ENCODE measurements at regions not wholly inside any gene's neighbourhood (a gene's known extent, or its start where the extent isn't known, plus 50 kb on each side); places are given as distances from the start of the nearest gene placed in this dataset.
"Not testable (repeated sequence)": the region's sequence is repeated elsewhere in the genome, so short reads cannot be mapped to it uniquely, and the experiment has no call there.

DNA sequence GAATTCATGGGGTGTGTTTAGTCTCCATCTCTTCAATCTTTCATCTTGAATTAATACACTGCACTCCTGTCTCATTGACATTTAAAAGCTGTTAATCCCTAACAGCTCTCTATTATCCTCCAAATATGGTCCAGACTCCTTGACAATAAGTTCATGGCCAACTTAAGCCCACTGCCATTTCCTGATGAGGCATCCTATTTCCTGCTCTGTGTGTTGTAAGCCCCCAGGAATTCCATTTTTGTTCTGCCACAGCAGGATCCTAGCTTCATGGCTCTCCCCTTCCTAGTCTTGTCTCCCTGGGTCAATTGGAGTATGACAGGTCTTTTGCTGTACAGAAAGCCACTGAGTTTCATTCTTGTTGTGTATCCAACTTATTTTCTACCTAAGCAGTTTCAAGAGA lies 218.8 kb downstream of the OTUD1 start:
- DNase-seq = no peak

DNA sequence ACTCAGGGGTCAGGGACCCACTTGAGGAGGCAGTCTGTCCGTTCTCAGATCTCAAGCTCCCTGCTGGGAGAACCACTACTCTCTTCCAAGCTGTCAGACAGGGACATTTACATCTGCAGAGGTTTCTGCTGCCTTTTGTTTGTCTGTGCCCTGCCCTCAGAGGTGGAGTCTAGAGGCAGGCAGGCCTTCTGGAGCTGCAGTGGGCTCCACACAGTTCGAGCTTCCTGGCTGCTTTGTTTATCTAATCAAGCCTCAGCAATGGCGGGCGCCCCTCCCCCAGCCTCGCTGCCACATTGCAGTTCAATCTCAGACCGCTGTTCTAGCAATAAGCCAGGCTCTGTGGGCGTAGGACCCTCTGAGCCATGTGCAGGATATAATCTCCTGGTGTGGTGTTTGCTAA lies 233.0 kb downstream of the OTUD1 start:
- not testable (repeated sequence) for DNase-seq

DNA sequence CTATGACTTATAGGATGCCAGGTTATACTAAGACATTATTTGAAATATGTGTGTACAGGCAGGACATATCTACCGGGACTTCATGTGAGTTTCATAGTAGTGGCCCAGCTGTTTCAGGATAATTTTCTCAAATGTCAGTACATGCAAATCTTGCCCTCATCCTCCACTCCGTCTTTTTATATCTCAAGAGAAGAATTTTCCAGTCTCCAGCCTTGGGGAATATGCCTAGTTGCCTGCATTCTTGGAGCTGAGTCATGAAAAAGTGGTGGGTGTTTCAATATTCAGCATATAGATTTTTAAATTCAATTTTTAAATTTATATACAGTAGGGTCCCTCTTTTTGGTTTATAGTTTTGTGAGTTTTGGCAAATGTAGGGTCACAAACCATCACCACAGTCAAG lies 236.7 kb downstream of the OTUD1 start:
- no peak for DNase-seq

DNA sequence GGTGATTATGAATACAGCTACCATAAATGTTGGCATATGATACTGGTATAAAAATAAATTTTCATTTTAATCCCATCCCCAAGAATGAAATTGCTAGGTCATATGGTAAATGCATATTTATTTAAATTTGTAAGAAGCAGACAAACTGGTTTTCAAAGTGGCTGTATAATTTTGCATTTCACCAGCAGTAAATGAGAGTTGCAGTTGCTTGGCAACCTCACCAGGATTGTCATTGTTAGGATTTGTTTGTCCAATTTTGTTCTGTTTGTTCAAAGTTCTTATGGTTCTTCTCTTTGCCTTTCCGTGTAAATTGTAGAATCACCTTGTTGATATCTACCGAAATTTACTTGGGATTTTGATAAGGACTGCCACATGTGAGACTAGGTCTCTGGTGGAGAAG lies 237.4 kb downstream of the OTUD1 start:
- no peak for DNase-seq

GRCh38 chr10:23686722-23687121 lies 247.8 kb downstream of the OTUD1 start:
- no peak for DNase-seq

DNA sequence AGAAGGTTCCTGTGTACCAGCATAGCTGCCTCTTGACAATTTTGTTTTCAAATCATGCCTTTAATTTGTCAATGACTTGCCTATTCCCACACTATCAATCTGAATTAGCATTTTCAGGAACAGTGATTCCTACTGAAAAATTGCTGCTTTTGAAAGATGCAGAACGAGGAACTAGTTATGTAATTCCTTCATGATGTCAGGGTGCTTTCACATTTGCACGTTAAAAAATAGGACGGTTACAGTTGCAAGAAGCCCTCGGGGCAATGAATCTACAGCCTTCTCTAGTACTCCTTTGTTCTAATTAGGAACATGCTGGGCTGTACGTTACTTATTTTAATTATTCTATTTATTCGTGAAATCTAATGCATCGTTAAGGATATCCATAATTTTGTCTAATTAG lies 253.9 kb downstream of the OTUD1 start:
- no peak for DNase-seq

- no peak for DNase-seq
Observed at GRCh38 chr10:23693501-23693901, 254.6 kb downstream of the OTUD1 start.

- DNase-seq = no peak
Observed at GRCh38 chr10:23693925-23694324, 255.1 kb downstream of the OTUD1 start.

GRCh38 chr10:23694446-23694920 lies 255.6 kb downstream of the OTUD1 start:
- DNase-seq = no peak

- no peak for DNase-seq
Observed at GRCh38 chr10:23694921-23695824, 256.3 kb downstream of the OTUD1 start.

DNA sequence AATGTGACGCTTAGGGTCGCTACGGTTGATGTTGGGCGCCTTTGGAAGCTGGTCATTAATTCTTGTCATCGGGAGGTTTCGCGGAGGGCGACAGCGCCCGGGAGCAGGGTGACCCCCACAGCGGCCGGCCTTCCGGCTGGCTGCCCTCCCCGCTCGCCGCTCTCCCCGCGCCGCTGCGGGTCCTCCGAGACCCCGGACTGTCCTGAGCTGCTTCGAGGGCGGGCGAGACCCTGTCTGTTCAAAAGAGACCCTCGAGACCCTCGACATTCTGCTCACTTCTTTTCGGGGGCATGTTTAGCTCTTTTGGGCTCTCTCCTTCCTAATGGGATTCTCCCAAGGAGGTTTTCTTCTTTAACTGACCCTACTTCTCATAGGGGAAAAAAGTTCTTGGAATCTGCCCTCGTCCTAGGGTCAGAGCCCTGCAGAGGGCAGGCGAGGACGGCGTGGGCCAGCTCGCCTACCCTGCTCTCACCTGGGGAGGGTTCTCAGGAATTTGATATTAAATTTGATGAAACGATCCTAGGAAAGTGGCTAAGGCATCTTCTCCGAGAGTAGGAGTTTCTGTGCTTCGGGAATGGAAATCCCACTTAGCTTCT lies 257.0 kb downstream of the OTUD1 start:
- DNase-seq = no peak

DNA sequence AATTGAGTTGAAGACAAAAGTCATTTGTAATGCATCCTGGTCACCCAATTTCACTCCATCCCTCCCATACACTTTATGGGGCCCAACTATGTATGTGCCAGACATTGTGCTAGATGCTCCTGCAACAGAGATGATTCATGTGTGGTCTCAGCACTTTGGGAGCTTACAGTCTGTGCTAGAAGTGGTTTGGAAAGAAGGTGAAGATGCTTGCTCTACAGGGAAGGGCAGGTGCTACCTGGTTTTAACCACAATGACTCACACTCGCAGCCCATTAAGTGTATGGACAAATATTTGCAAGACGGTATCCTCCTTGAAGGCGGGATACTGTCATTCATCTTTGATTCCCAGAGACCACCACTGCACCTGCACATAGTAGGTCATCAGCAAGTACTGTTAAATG lies 257.6 kb downstream of the OTUD1 start:
- DNase-seq = no peak

GRCh38 chr10:23702977-23703414 lies 264.1 kb downstream of the OTUD1 start:
- DNase-seq = no peak

DNA sequence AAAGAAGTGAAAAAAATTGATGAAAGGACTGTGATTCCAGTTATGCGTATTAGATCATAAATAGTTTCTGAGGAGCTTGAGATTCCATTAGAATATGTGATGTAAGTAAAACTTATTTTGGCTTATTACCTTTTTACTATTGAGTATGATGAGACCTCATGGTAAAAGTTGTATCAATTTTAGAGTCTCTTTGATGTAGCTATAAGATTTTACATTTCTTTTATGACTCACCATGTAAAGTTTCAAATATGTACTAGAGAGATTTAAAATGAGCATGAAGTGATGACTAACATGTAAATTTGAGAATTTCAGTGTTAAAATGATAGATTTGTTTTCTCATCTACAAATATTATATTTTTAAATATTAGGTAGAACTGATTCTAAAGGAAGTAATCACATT lies 276.5 kb downstream of the OTUD1 start:
- no peak for DNase-seq

- no peak for DNase-seq
Observed at GRCh38 chr10:23717913-23718312, 279.0 kb downstream of the OTUD1 start.

GRCh38 chr10:23718946-23719345 lies 280.1 kb downstream of the OTUD1 start:
- no peak for DNase-seq

- DNase-seq = no peak
Observed at GRCh38 chr10:23723796-23724195, 284.9 kb downstream of the OTUD1 start.

DNA sequence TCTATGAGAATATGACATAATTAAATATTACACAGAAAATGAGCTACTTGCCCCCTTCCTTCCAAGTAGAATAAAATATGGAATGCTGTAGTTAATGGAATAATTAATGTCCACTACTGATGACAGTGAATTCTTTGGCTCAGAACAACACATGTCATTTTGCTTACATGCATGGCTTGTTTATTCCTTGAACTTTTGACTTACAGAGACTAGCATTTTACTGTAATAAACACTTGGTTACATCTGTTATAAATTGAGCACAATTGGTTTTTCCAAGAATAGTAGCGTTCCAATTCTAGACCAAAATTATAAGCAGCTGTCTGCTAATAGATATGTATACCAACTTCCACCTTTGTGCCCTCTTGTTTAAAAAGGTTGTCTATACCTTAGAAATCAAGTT lies 286.7 kb downstream of the OTUD1 start:
- DNase-seq = no peak

GRCh38 chr10:23742368-23742767 lies 303.5 kb downstream of the OTUD1 start:
- no peak for DNase-seq

DNA sequence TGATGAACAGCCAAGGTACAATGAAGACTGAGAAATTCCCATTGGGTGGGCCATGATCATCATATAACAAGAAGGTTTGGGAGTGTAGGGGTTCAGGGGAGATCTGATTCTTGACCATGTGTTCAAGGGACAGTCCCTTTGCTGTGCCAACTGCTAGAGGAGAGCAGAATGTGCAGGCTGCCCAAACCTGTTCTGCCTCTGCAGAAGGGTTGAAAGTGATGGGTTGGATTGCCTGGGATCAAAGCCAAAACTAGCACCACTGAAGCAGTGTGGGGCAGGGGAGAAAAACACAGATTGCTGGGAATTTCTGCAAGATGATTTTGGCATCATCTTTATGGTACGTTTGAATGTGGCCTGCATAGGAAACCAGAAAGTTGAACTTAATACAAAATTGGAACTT lies 303.9 kb downstream of the OTUD1 start:
- no peak for DNase-seq

- DNase-seq = no peak
Observed at GRCh38 chr10:23754179-23754578, 315.3 kb downstream of the OTUD1 start.

DNA sequence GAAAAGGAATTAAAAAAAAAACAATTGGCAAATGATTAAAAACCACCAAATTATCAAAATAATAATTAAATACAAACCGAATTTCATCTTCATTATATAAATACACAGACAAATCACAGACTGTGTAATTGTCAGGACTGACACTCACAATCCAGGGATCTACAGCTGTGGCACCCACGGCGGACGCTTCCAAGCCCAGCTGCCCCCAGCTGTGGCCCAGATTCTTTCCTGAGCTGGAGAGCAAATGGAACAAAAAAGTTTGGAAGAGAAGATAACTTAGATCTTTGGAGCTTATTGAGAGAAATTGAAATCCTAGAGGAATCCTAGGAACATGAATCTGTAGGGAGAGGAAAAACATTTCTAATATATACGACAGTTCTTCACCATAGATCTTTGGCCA lies 316.1 kb downstream of the OTUD1 start:
- DNase-seq = no peak

- no peak for DNase-seq
Observed at GRCh38 chr10:23755556-23755955, 316.7 kb downstream of the OTUD1 start.

DNA sequence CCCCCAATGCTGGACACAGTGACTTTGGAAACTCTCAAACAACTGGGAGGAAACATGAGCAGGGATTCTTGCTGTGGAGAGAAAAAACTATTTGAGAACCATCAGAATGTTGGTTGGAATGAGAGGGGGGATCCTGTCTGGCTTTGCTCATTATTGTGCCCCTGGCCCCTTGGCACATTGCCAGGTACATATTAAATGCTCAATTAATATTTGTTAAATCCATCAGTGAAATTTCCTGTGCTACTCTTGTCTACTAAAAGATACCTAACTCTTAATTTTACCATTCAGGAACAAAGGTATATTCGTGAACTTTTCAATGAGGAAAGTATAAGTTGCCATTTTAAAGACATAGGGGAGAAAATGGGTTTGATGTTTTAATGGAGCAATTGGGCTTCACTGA lies 329.4 kb downstream of the OTUD1 start:
- DNase-seq = no peak
